NCI-H2171 treated with DMSO at 0.1 percent for 48 hours (cell line): ENCODE measurements at regions not wholly inside any gene's neighbourhood (a gene's known extent, or its start where the extent isn't known, plus 50 kb on each side); places are given as distances from the start of the nearest gene placed in this dataset.
"Not testable (repeated sequence)": the region's sequence is repeated elsewhere in the genome, so short reads cannot be mapped to it uniquely, and the experiment has no call there.

ENCODE experiments used
- DNase-seq: peaks from one replicate; lab custom pipeline; 2025; lab: John Stamatoyannopoulos, UW

GRCh38 chr11:88061111-88061510 lies 114.1 kb downstream of the RAB38 start:
- no peak for DNase-seq

GRCh38 chr11:88059326-88059725 lies 115.9 kb downstream of the RAB38 start:
- no peak for DNase-seq

GRCh38 chr11:88051396-88051795 lies 123.8 kb downstream of the RAB38 start:
- peak; percentile 29 for DNase-seq

GRCh38 chr11:88050247-88050646 lies 125.0 kb downstream of the RAB38 start:
- DNase-seq = no peak

- not testable (repeated sequence) for DNase-seq
These were observed 130.0 kb downstream of the RAB38 start for GRCh38 chr11:88045288-88045687.

GRCh38 chr11:88044658-88045057 lies 130.6 kb downstream of the RAB38 start:
- not testable (repeated sequence) for DNase-seq

GRCh38 chr11:88043149-88043548 lies 132.1 kb downstream of the RAB38 start:
- DNase-seq = no peak

GRCh38 chr11:88042647-88043046 lies 132.6 kb downstream of the RAB38 start:
- no peak for DNase-seq

- DNase-seq = no peak
These were observed 133.0 kb downstream of the RAB38 start for GRCh38 chr11:88042238-88042637.

- DNase-seq = no peak
These were observed 133.6 kb downstream of the RAB38 start for GRCh38 chr11:88041679-88042078.

- no peak for DNase-seq
These were observed 135.1 kb downstream of the RAB38 start for GRCh38 chr11:88040148-88040496.

GRCh38 chr11:88039476-88040147 lies 135.6 kb downstream of the RAB38 start:
- no peak for DNase-seq

- no peak for DNase-seq
These were observed 137.2 kb downstream of the RAB38 start for GRCh38 chr11:88038063-88038462.

- no peak for DNase-seq
These were observed 138.5 kb downstream of the RAB38 start for GRCh38 chr11:88036701-88037100.

GRCh38 chr11:88035271-88035670 lies 140.0 kb downstream of the RAB38 start:
- no peak for DNase-seq

- no peak for DNase-seq
These were observed 157.6 kb downstream of the RAB38 start for GRCh38 chr11:88017666-88018065.

- peak; percentile 42 for DNase-seq
These were observed 158.7 kb downstream of the RAB38 start for GRCh38 chr11:88016392-88017170.

GRCh38 chr11:88015170-88015569 lies 160.1 kb downstream of the RAB38 start:
- no peak for DNase-seq

GRCh38 chr11:88013508-88014065 lies 161.7 kb downstream of the RAB38 start:
- DNase-seq = no peak

GRCh38 chr11:88012456-88012855 lies 162.8 kb downstream of the RAB38 start:
- peak; percentile 2 for DNase-seq

- no peak for DNase-seq
These were observed 199.2 kb downstream of the RAB38 start for GRCh38 chr11:87976009-87976408.

- peak; percentile 53 for DNase-seq
These were observed 200.4 kb downstream of the RAB38 start for GRCh38 chr11:87974797-87975196.

GRCh38 chr11:87972133-87972532 lies 203.1 kb downstream of the RAB38 start:
- DNase-seq = no peak
